Adrenal gland (tissue), 9 donors: ENCODE measurements at regions not wholly inside any gene's neighbourhood (a gene's known extent, or its start where the extent isn't known, plus 50 kb on each side); places are given as distances from the start of the nearest gene placed in this dataset.

Experiments
- DNase-seq, 7 donors: peaks; one replicate each; pipeline ENCODE4 v3.0.0-alpha.2; 2019 to 2020
- H3K27ac ChIP-seq, 5 donors: fragments of 200-600 bp; sonication (generic) in 4 of 5; 1 replicate in 3 of 5; 2 replicates in 2 of 5; pipeline versions ENCODE4 v1.5.1 to v1.8.0; 2016 to 2020; ENCODE audit warnings: mild to moderate bottlenecking in 1 of 5
- H3K27me3 ChIP-seq: fragments of 200-600 bp; 2 replicates; pipeline ENCODE4 v1.8.0; 2021
- H3K36me3 ChIP-seq, 2 donors: fragments of 200-600 bp; replicated peaks in 1 of 2; 1 replicate in 1 of 2; 2 replicates in 1 of 2; pipeline versions ENCODE4 v1.5.1 to v1.8.0; 2018 to 2022
- H3K4me1 ChIP-seq, 2 donors: fragments of 200-600 bp; replicated peaks in 1 of 2; 1 replicate in 1 of 2; 2 replicates in 1 of 2; pipeline versions ENCODE4 v1.5.1 to v1.8.0; 2018 to 2021
- H3K4me3 ChIP-seq, 4 donors: fragments of 200-600 bp; sonication (generic) in 3 of 4; one replicate each; pipeline ENCODE4 v1.5.1; 2016 to 2018
- H3K9me3 ChIP-seq, 3 donors: fragments of 200-600 bp; sonication (generic) in 1 of 3; replicated peaks in 1 of 3; 1 replicate in 2 of 3; 2 replicates in 1 of 3; pipeline versions ENCODE4 v1.5.1 to v1.8.0; 2016 to 2021
- CTCF ChIP-seq, 6 experiments: fragments of 450-650 bp in 4 of 6; fragments of 200-600 bp in 2 of 6; sonication (generic) in 1 of 6; IDR thresholded peaks; 1 replicate in 5 of 6; 2 replicates in 1 of 6; pipeline versions ENCODE4 v1.5.1 to v1.8.0; 2016 to 2021; ENCODE audit warnings: antibody characterized with exemption in 6 of 6, mild to moderate bottlenecking in 2 of 6, moderate library complexity in 1 of 6
- POLR2A ChIP-seq, 2 donors: fragments of 450-650 bp; IDR thresholded peaks; one replicate each; pipeline ENCODE4 v1.6.1; 2017; ENCODE audit warnings: antibody characterized with exemption in 2 of 2, mild to moderate bottlenecking in 2 of 2, moderate library complexity in 1 of 2
- WGBS, 4 donors: extraction: QIAGEN DNeasy Blood & Tissue Kit in 2 of 4; methylation state at CpG; one replicate each; pipeline versions ENCODE4 v1.1.5 to v1.1.7; 2013 to 2017; 5-methylcytosine and 5-hydroxymethylcytosine counted together
- intact Hi-C, 2 donors: fragments of 100-400 bp; cut with DNase I; formaldehyde crosslinking; loops; one replicate each; pipeline versions ENCODE4 v1.14.1 to v1.15.0; 2022 to 2023
- donor health status: healthy with polysubstance abuse.
- donor health status: Bipolar disorder and iron deficiency.
- donor health status: DM: yes; HTN: yes; CAD: no.
- donor health status: DM: no; HTN: no; CAD: no.
- donor health status: DM: no; HTN: no; CAD: no.

DNA sequence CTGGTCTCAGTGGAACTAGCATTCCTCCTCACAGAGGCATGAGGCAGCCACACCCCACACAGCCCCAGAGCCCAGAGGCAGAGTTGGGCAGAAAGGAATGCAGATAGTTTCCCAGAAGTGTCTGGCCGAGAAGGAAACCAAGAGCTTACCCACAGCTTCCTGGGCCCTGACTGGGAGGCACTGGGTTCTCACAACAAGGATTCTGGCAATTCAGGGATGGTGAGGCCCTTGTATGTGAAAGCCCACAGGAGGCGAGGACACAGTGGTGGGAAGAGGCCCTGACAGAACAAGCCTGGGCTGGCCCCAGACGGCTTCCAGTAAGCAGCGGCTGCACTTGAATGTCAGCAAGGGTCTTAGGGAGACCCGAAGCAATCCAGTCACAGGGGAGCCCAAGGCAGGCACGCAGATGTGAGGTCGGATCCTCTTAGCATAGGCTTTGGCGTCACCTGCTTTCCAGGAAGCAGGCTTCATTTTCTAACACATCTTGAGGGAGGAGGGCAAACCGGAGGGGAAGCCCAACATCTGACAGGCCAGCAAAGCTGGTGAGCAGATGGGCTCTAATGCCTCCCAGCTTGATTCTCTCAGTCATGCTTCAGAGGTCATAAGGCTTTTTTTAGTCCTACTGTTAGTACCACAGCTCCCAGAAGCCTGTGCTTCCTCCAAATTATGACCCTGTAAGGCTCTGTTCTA, 78.3 kb upstream of the AKIP1 start:
- intact Hi-C loops = no loop called here
- no peak for TF ChIP-seq CTCF (IDR thresholded peaks at IDR 0.05)
- no peak for TF ChIP-seq POLR2A (IDR thresholded peaks at IDR 0.05)
- WGBS, 4 donors = 58 to 79% (median 68%) methylated on average over 9 of the region's 9 CpGs

DNA sequence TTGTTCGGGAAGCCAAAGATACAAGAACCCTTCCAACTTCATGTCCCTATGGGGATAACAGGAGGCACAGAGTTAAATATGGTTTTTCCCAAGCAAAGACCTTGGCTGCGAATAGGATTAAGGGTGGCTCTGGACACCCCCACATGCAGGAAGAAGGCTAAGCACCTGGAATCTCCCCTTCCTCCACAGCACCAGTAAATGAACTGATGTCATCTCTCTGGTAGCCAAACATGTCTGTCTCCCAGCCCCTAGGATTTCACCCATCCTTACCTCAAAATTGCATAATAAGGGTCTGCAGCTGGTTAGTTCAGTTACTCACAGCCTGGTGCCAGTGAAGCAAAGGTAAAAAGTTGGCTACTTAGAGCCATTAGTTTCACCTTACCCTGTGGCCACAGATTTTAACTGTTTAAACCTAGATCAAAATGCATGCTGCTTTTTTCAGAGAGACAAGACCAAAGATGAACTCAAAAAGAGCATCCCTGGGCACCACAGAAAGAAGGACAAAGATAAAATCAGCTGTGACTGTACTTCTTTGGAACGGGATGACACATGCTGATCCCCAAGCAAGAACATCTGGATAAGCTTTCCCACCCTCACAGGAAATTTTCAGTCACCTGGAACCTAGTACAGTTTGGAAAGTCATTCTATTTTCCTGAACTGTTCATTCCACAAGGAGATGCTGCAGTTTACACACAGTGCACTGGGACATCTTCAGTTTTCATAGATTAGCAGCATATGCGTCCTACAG, 77.2 kb upstream of the AKIP1 start:
- 71 to 79% (median 72%) methylated on average over 4 of the region's 4 CpGs for WGBS, 4 donors

More for the DNA sequence above, 78.3 kb upstream of the AKIP1 start:
- Histone ChIP-seq H3K27ac (peak overlapping the region in 1 of 5 donors; percentile 60), H3K9me3 (no peaks in the 10 kb centered on the region), H3K36me3 (no peaks in the 10 kb centered on the region), H3K4me1 (peaks cover 0 to 12% of the 10 kb centered on the region in 2 donors), H3K4me3 (no peak overlapping the region), H3K27me3 (no peaks in the 10 kb centered on the region)
- no peak for DNase-seq

DNA sequence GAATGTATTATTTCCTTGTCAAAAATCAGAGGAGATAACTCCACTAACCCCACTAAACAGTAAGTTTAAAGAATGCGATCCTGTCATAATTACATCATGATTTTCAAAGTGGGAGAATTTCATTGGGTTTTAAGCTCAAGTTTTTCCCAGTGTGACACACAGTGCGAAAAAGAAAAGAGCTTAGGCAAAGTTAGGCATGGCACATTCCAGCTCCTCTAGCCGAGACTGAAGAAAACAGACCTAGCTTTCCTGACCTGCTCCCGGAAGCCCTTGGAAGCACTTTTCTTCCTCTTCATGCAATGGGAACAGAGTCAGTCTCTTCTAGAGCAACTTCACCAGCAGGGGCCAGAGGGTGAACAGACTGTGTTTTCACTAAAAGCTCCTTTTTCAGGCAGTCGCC, 76.6 kb upstream of the AKIP1 start:
- no peak for DNase-seq
- Histone ChIP-seq H3K36me3 (no peaks in the 10 kb centered on the region), H3K4me1 (peaks cover 6 to 19% of the 10 kb centered on the region in 2 donors), H3K27ac (no peak overlapping the region), H3K27me3 (no peaks in the 10 kb centered on the region), H3K4me3 (no peak overlapping the region), H3K9me3 (no peaks in the 10 kb centered on the region)
- TF ChIP-seq CTCF (IDR thresholded peaks at IDR 0.05) (no peak), POLR2A (IDR thresholded peaks at IDR 0.05) (no peak)
- intact Hi-C loops = no loop called here
- WGBS, 4 donors = 80 to 84% (median 84%) methylated on average over 5 of the region's 5 CpGs

More for the DNA sequence above, 77.2 kb upstream of the AKIP1 start:
- Histone ChIP-seq H3K4me1 (peaks cover 6 to 14% of the 10 kb centered on the region in 2 donors), H3K4me3 (no peak overlapping the region), H3K36me3 (no peaks in the 10 kb centered on the region), H3K27ac (no peak overlapping the region), H3K27me3 (no peaks in the 10 kb centered on the region), H3K9me3 (no peaks in the 10 kb centered on the region)
- no peak for DNase-seq
- TF ChIP-seq POLR2A (IDR thresholded peaks at IDR 0.05) (no peak), CTCF (IDR thresholded peaks at IDR 0.05) (no peak)
- intact Hi-C loops = no loop called here

DNA sequence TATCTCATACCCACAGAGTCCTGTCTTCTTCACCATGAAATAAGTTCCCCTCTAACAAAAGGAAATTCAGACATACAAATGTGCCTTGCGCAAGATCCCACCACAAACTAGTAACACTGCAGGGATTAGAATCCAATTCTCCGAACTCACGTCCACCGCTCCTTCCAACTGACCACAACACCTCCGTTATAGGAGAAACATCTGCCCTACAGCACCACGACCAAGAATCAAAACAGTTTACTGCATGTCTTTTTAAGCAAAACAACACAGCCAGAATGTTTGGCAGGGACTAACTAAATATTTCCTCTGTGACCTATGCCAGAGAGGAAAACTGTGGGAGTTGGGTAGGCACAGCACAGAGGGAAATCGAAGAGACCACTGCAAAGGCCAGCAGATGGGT, 72.7 kb upstream of the AKIP1 start:
- DNase-seq = no peak
- Histone ChIP-seq H3K27ac (peak overlapping the region in 2 of 5 donors; percentile 11 to 51), H3K27me3 (no peaks in the 10 kb centered on the region), H3K9me3 (no peaks in the 10 kb centered on the region), H3K4me3 (no peak overlapping the region), H3K36me3 (no peaks in the 10 kb centered on the region), H3K4me1 (peaks cover 12 to 29% of the 10 kb centered on the region in 2 donors)
- no peak for TF ChIP-seq POLR2A (IDR thresholded peaks at IDR 0.05)
- no peak for TF ChIP-seq CTCF (IDR thresholded peaks at IDR 0.05)
- intact Hi-C loops = no loop called here
- 58 to 70% (median 60%) methylated on average over 7 of the region's 7 CpGs for WGBS, 4 donors
